ENCODE measurements at regions not wholly inside any gene's neighbourhood (a gene's known extent, or its start where the extent isn't known, plus 50 kb on each side); places are given as distances from the start of the nearest gene placed in this dataset.

DNA sequence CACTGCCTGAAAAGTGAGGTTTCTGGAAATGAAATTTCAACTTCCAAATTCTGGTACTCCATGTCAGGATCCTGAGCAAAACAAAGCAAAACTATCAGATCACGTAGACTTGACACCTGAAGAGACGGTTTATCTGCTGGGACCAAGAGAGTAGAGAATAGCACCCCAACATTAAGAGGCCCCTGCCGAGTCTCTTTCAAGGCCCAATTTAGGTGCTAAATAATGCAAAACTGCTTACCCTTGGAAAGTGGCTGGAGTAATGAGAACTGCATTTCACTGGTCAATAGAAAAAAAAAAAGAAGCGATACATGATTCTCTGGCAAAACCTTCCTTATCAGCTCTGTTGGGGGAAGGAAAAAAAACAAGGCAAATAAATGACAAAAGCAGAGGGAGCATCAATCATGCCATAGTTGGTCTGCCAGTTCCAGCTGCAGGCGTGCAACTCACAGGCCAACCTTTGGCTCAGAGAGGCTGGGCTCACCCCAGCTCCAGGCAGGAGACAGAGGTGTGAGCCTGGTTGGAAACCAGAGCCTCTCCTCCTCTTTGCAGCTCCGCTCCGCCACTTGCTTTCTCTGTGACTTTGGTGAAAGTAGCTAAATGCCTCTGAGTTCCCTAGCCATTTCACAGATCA, 595.2 kb downstream of the TOX3 start:
- WGBS (ENCODE audit: insufficient coverage), result 47% methylated on average over 7 of the region's 7 CpGs
- H3K27me3 ChIP-seq (ENCODE audit: control insufficient read depth, insufficient read depth, low read length), result no peaks in the 10 kb centered on the region
- no peaks in the 10 kb centered on the region for H3K4me1 Mint-ChIP-seq
- no peak overlapping the region for H3K4me3 Mint-ChIP-seq
- intact Hi-C loops (cut with micrococcal nuclease), result no loop called here
- no peak overlapping the region for H3K27ac Mint-ChIP-seq
- DNase-seq (no peak), ATAC-seq (no peak)
- no peaks in the 10 kb centered on the region for H3K9me3 Mint-ChIP-seq
- H3K36me3 ChIP-seq (ENCODE audit: control insufficient read depth, insufficient read depth, low read length), result no peaks in the 10 kb centered on the region
- H3K27me3 Mint-ChIP-seq (ENCODE audit: low read depth in 2 of 2), result no peaks in the 10 kb centered on the region
- H3K4me3 ChIP-seq (ENCODE audit: low read length), result no peak overlapping the region
- TF ChIP-seq, protein P1, sequence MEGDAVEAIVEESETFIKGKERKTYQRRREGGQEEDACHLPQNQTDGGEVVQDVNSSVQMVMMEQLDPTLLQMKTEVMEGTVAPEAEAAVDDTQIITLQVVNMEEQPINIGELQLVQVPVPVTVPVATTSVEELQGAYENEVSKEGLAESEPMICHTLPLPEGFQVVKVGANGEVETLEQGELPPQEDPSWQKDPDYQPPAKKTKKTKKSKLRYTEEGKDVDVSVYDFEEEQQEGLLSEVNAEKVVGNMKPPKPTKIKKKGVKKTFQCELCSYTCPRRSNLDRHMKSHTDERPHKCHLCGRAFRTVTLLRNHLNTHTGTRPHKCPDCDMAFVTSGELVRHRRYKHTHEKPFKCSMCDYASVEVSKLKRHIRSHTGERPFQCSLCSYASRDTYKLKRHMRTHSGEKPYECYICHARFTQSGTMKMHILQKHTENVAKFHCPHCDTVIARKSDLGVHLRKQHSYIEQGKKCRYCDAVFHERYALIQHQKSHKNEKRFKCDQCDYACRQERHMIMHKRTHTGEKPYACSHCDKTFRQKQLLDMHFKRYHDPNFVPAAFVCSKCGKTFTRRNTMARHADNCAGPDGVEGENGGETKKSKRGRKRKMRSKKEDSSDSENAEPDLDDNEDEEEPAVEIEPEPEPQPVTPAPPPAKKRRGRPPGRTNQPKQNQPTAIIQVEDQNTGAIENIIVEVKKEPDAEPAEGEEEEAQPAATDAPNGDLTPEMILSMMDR (IDR thresholded peaks at IDR 0.05), result no peak
- no peaks in the 10 kb centered on the region for H3K36me3 Mint-ChIP-seq
- no peaks in the 10 kb centered on the region for H3K4me1 ChIP-seq (ENCODE audit: control insufficient read depth, insufficient read depth, low read length)
- no peak overlapping the region for H3K27ac ChIP-seq (ENCODE audit: low read length)
- H3K9me3 ChIP-seq (ENCODE audit: control insufficient read depth, insufficient read depth, low read length), result no peaks in the 10 kb centered on the region

DNA sequence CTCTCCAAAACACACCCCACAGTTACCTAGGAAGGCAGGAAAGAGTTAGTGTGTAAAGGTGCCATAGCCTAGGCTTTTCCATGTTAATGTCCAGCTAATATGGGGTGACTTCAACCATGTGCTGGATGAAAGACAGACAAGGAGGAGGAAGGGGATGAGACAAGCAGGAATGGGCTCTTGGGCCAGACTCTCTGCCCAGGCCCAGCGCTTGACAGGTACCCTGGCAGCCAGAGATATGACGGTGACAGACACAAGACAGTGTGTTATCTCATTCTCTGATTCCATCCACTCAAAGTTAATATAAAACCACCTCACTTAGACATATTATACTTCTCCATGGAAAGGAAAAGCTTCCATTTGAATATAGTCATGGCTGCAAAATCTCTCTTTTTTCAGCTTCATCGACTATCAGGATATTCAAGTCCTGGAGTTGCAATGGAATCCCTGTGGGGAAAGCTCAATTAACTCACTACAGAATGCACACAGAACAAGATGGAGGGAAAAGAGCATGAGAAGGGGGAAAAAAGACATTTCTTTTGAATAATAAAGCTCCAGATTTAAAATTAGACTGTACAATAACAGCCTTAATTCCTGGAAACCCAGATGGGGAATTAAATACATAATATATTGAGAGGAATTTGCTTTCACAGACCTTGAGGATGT, 596.7 kb downstream of the TOX3 start:
- intact Hi-C loops (cut with micrococcal nuclease), result no loop called here

DNA sequence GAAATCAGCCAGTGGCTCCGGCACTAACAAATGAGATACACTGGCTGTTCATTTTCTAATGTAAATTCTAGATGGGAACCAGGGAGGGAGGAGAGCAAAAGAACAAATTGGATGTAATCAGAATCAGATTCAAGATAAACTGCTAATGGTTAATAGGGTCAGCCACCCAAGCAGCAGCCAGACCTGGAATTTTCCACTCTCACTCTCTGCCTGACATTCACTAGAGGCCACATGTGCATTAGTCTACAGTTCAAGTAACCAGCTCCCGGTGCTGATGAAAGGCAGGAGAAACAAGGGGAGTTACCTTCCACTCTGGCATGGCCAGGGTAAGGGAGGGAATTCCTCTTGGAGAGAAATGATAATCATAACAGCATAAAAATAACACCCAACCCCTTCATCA, 597.7 kb downstream of the TOX3 start:
- no peaks in the 10 kb centered on the region for H3K27me3 ChIP-seq (ENCODE audit: control insufficient read depth, insufficient read depth, low read length)
- H3K9me3 ChIP-seq (ENCODE audit: control insufficient read depth, insufficient read depth, low read length), result no peaks in the 10 kb centered on the region
- 90% methylated on average over 1 of the region's 2 CpGs for WGBS (ENCODE audit: insufficient coverage)
- Mint-ChIP-seq H3K4me3 (no peak overlapping the region), H3K9me3 (no peaks in the 10 kb centered on the region), H3K27ac (no peak overlapping the region), H3K36me3 (no peaks in the 10 kb centered on the region), H3K4me1 (no peaks in the 10 kb centered on the region), H3K27me3 (ENCODE audit: low read depth in 2 of 2) (no peaks in the 10 kb centered on the region)
- H3K4me1 ChIP-seq (ENCODE audit: control insufficient read depth, insufficient read depth, low read length), result no peaks in the 10 kb centered on the region
- H3K36me3 ChIP-seq (ENCODE audit: control insufficient read depth, insufficient read depth, low read length), result no peaks in the 10 kb centered on the region
- H3K27ac ChIP-seq (ENCODE audit: low read length), result no peak overlapping the region
- DNase-seq (no peak), ATAC-seq (no peak)
- intact Hi-C loops (cut with micrococcal nuclease), result no loop called here
- TF ChIP-seq, protein P1 (IDR thresholded peaks at IDR 0.05), result no peak
- H3K4me3 ChIP-seq (ENCODE audit: low read length), result no peak overlapping the region

More for the DNA sequence above, 596.7 kb downstream of the TOX3 start:
- Mint-ChIP-seq H3K9me3 (no peaks in the 10 kb centered on the region), H3K27ac (no peak overlapping the region), H3K4me1 (no peaks in the 10 kb centered on the region), H3K27me3 (ENCODE audit: low read depth in 2 of 2) (no peaks in the 10 kb centered on the region), H3K36me3 (no peaks in the 10 kb centered on the region), H3K4me3 (no peak overlapping the region)
- DNase-seq (no peak), ATAC-seq (no peak)
- H3K27ac ChIP-seq (ENCODE audit: low read length), result no peak overlapping the region
- H3K36me3 ChIP-seq (ENCODE audit: control insufficient read depth, insufficient read depth, low read length), result no peaks in the 10 kb centered on the region
- no peaks in the 10 kb centered on the region for H3K9me3 ChIP-seq (ENCODE audit: control insufficient read depth, insufficient read depth, low read length)
- TF ChIP-seq, protein P1 (IDR thresholded peaks at IDR 0.05), result no peak
- no peak overlapping the region for H3K4me3 ChIP-seq (ENCODE audit: low read length)
- WGBS (ENCODE audit: insufficient coverage), result 87% methylated on average over 3 of the region's 3 CpGs
- no peaks in the 10 kb centered on the region for H3K27me3 ChIP-seq (ENCODE audit: control insufficient read depth, insufficient read depth, low read length)
- H3K4me1 ChIP-seq (ENCODE audit: control insufficient read depth, insufficient read depth, low read length), result no peaks in the 10 kb centered on the region

DNA sequence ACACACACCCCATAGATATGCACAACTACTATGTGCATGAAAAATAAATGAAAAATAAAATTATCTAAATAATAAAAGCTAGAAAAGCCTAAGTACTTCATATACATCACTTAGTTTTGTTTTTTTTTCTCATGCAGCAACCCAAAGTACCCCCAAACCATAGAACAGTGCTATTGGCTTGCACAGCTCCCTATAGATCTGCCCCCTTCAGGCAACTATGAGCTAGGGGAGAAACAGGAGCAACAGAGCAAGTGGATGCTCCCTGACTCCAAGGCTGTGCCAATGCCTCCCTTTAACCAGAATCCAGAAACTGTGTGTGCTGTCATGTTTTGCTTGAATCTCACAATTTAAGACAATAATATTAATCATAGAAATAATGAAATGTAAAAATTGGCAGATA, 605.5 kb downstream of the TOX3 start:
- Mint-ChIP-seq H3K9me3 (peaks cover 2 to 6% of the 10 kb centered on the region in 2 donors), H3K27me3 (ENCODE audit: low read depth in 2 of 2) (no peaks in the 10 kb centered on the region), H3K27ac (no peak overlapping the region), H3K36me3 (no peaks in the 10 kb centered on the region), H3K4me1 (no peaks in the 10 kb centered on the region), H3K4me3 (no peak overlapping the region)
- no peaks in the 10 kb centered on the region for H3K9me3 ChIP-seq (ENCODE audit: control insufficient read depth, insufficient read depth, low read length)
- H3K27ac ChIP-seq (ENCODE audit: low read length), result no peak overlapping the region
- TF ChIP-seq, protein P1 (IDR thresholded peaks at IDR 0.05), result no peak
- intact Hi-C loops (cut with micrococcal nuclease), result no loop called here
- no peaks in the 10 kb centered on the region for H3K4me1 ChIP-seq (ENCODE audit: control insufficient read depth, insufficient read depth, low read length)
- no peaks in the 10 kb centered on the region for H3K27me3 ChIP-seq (ENCODE audit: control insufficient read depth, insufficient read depth, low read length)
- H3K36me3 ChIP-seq (ENCODE audit: control insufficient read depth, insufficient read depth, low read length), result no peaks in the 10 kb centered on the region
- no peak overlapping the region for H3K4me3 ChIP-seq (ENCODE audit: low read length)
- no peak for ATAC-seq
- no peak for DNase-seq
